Esophagus (tissue), 2 donors: ENCODE measurements at regions not wholly inside any gene's neighbourhood (a gene's known extent, or its start where the extent isn't known, plus 50 kb on each side); places are given as distances from the start of the nearest gene placed in this dataset.

Experiments used
- H3K27ac ChIP-seq, 2 donors: one replicate each; pipeline ENCODE4 v1.5.1; 2013; ENCODE audit warnings: low read depth in 2 of 2, mild to moderate bottlenecking in 2 of 2, inconsistent platforms in 1 of 2, low read length in 1 of 2, moderate library complexity in 1 of 2
- H3K27me3 ChIP-seq, 2 donors: one replicate each; pipeline ENCODE4 v1.6.1; 2013; ENCODE audit warnings: low read length in 2 of 2, control low read depth in 1 of 2, mild to moderate bottlenecking in 1 of 2; ENCODE audit not compliant: insufficient read depth in 2 of 2, control insufficient read depth in 1 of 2
- H3K36me3 ChIP-seq, 2 donors: one replicate each; pipeline ENCODE4 v1.6.1; 2013; ENCODE audit warnings: low read length in 1 of 2; ENCODE audit not compliant: control insufficient read depth in 2 of 2, insufficient read depth in 2 of 2
- H3K4me1 ChIP-seq, 2 donors: one replicate each; pipeline ENCODE4 v1.6.1; 2013; ENCODE audit warnings: low read length in 1 of 2; ENCODE audit not compliant: control insufficient read depth in 2 of 2, insufficient read depth in 2 of 2
- H3K4me3 ChIP-seq, 2 donors: one replicate each; pipeline ENCODE4 v1.5.1; 2013; ENCODE audit warnings: low read length in 2 of 2, mild to moderate bottlenecking in 2 of 2, low read depth in 1 of 2, moderate library complexity in 1 of 2
- H3K9me3 ChIP-seq, 2 donors: one replicate each; pipeline ENCODE4 v1.6.1; 2013; ENCODE audit warnings: mild to moderate bottlenecking in 2 of 2, low read depth in 1 of 2, low read length in 1 of 2, moderate library complexity in 1 of 2; ENCODE audit not compliant: control insufficient read depth in 2 of 2, insufficient read depth in 1 of 2
- WGBS, 2 donors: extraction: QIAGEN DNeasy Blood & Tissue Kit; methylation state at CpG; one replicate each; pipeline ENCODE4 v1.1.7; 2013; 5-methylcytosine and 5-hydroxymethylcytosine counted together
- donor health status: healthy with polysubstance abuse.
- donor health status: Bipolar disorder and iron deficiency.

DNA sequence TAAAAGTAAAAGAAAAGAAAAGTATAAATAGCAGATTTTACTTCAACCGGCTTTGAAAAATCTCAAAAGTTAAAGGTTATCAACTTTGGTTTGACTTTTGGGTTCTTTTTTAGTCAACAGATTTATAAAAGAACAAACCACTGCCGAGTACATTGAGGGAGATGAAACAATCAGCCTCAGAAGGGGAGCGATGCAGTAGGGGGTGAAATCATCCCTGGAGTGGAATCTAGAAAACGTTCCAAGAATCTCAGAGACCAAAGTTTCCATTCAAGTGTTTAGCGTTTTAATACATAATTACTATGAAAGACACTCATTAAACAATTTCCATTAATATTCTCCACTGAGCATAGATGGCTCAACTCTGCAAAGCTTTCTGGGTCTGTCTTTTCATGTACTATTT, 745.5 kb downstream of the NR2F2 start:
- 45 to 47% methylated on average over 5 of the region's 5 CpGs for WGBS, 2 donors
- Histone ChIP-seq H3K9me3 (no peaks in the 10 kb centered on the region), H3K27me3 (no peaks in the 10 kb centered on the region)

DNA sequence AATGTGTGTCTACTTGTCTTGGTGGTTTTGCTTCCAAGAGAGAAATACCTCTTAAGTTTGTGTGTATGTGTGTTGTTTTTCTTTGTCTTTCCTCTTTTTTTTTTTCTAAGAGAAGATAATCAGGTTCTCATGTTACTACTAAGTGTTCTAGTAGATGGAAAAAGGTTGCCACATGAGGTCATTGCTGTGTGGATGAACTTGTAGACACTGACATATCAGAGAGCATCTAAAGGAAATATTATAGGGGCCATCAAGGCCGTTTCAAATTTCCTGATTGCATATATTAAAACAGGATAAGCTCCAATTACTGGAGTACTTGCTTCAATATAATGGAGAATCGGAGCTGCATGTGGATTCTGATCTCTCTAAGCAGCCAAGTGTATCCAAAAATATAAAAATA, 747.5 kb downstream of the NR2F2 start:
- Histone ChIP-seq H3K4me3 (no peak overlapping the region), H3K27ac (no peak overlapping the region), H3K9me3 (peaks cover 0 to 3% of the 10 kb centered on the region in 2 donors), H3K4me1 (no peaks in the 10 kb centered on the region), H3K27me3 (no peaks in the 10 kb centered on the region), H3K36me3 (no peaks in the 10 kb centered on the region)
- WGBS, 2 donors, result 46 to 53% methylated on average over 2 of the region's 2 CpGs

More for the DNA sequence above, 745.5 kb downstream of the NR2F2 start:
- no peaks in the 10 kb centered on the region for H3K36me3 ChIP-seq
- no peak overlapping the region for H3K27ac ChIP-seq
- no peak overlapping the region for H3K4me3 ChIP-seq
- no peaks in the 10 kb centered on the region for H3K4me1 ChIP-seq

DNA sequence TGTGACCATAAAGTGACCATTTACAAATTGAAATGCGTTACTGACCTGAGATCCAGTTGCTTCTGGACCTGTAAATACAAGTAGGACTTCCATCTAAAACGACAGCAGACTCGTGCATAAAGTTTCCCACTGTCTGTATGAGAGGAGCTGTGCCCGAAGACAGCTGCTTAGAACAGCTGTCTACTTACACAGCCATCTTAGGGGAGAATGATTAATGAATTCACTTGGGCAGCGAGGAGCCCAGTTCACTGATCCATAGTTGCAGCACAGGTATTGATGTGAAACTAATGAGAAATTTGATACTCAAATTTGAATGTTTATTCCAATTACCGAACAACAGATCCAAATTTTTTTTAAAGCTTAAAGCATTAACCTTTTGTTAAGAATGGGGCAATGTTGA, 748.1 kb downstream of the NR2F2 start:
- Histone ChIP-seq H3K4me1 (no peaks in the 10 kb centered on the region), H3K27ac (no peak overlapping the region), H3K27me3 (no peaks in the 10 kb centered on the region), H3K9me3 (peaks cover 0 to 3% of the 10 kb centered on the region in 2 donors), H3K36me3 (no peaks in the 10 kb centered on the region), H3K4me3 (no peak overlapping the region)
- WGBS, 2 donors, result 49 to 66% methylated on average over 6 of the region's 6 CpGs

DNA sequence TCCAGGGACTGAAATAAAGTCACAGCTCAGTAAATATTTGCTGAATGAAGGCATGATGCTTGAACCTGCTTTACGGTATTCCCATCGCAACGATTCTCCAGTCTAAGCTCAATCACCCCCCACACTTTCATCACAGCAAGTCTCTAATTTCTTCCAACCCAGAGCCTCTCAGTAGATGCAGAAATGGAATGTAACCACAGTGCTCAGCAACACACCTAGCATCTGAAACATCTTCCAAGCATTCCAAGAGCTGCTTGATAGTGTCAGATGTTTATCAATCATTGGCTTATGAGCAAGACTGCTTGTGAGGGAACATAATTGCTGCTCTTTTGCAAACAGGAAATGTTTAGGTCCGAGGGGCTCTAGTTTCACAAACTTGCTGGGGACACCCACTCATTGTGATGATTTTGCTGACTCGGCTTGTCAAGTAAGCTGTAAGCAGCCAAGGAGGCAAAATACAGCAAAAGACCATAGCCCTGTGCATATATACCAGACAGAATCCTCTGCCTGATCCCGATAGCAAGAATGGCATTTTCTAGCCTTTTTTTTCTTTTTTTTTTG, 751.2 kb downstream of the NR2F2 start:
- no peaks in the 10 kb centered on the region for H3K36me3 ChIP-seq
- H3K9me3 ChIP-seq, result peaks cover 0 to 3% of the 10 kb centered on the region in 2 donors
- no peak overlapping the region for H3K27ac ChIP-seq
- no peaks in the 10 kb centered on the region for H3K4me1 ChIP-seq
- no peak overlapping the region for H3K4me3 ChIP-seq
- no peaks in the 10 kb centered on the region for H3K27me3 ChIP-seq
- 78 to 80% methylated on average over 6 of the region's 6 CpGs for WGBS, 2 donors

DNA sequence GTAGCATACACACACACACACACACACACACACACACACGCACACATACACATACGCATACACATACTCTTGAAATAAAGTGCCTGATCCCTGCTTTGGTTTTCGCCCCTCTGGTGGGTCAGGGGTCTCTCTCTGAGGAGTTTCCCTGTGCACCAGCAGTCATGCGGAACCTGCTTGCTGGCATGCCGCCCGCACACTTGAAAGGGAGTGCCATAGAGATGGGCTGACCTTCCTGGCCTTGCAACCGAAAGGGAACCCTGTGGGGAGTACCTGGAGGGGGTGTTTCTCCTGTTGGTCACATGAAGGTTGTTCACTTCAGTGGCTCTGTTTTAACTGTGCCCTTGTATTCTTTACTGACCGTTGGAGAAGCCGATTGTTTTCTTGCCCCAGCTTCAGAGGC, 752.3 kb downstream of the NR2F2 start:
- no peaks in the 10 kb centered on the region for H3K4me1 ChIP-seq
- WGBS, 2 donors, result 73 to 76% methylated on average over 9 of the region's 9 CpGs
- H3K36me3 ChIP-seq, result no peaks in the 10 kb centered on the region
- peaks cover 0 to 3% of the 10 kb centered on the region in 2 donors for H3K9me3 ChIP-seq
- H3K27me3 ChIP-seq, result no peaks in the 10 kb centered on the region
- no peak overlapping the region for H3K4me3 ChIP-seq
- no peak overlapping the region for H3K27ac ChIP-seq

DNA sequence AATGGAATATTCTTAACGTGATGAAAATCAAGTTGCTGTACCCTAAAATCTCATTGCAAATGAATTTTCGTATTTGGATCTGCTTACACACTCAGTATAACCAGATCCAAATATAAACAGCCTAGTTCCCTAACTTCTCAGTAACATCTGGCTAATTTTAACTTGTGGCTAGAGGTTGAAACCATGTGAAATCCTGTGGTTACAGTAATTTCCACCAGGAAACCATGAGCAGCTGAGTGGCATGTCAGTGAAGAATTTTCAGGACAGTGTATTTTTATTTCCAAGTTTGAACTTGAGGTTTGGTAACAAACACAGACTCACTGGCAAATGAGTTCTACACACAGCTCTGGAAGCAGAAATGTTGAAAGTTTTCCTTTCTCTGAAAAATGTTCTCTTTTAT, 754.1 kb downstream of the NR2F2 start:
- no peaks in the 10 kb centered on the region for H3K27me3 ChIP-seq
- H3K36me3 ChIP-seq, result no peaks in the 10 kb centered on the region
- H3K4me1 ChIP-seq, result no peaks in the 10 kb centered on the region
- no peak overlapping the region for H3K27ac ChIP-seq
- 54 to 65% methylated on average over 2 of the region's 2 CpGs for WGBS, 2 donors
- H3K9me3 ChIP-seq, result peaks cover 0 to 3% of the 10 kb centered on the region in 2 donors
- no peak overlapping the region for H3K4me3 ChIP-seq

DNA sequence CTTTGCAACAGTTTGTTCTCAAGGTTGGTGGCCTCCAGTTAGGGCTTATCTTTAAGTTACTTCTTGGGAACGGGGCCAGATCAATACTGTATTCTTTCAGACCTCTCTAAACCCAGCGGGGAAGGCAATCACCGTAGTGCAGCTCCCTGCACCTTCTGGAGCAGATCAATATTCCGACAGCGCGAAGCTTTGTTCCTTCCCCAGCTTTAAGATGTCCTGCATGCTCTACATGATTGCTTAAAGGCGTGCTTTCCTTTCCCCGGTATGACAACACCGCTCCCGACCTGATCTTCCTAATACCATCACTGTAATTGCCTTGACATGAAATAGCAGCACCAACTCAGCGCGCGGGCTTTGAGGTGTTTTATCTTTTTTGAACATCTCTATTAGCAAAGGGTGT, 755.2 kb downstream of the NR2F2 start:
- Histone ChIP-seq H3K4me3 (no peak overlapping the region), H3K36me3 (no peaks in the 10 kb centered on the region), H3K27me3 (no peaks in the 10 kb centered on the region), H3K4me1 (no peaks in the 10 kb centered on the region), H3K9me3 (peaks cover 0 to 3% of the 10 kb centered on the region in 2 donors), H3K27ac (no peak overlapping the region)
- 59 to 62% methylated on average over 13 of the region's 13 CpGs for WGBS, 2 donors

DNA sequence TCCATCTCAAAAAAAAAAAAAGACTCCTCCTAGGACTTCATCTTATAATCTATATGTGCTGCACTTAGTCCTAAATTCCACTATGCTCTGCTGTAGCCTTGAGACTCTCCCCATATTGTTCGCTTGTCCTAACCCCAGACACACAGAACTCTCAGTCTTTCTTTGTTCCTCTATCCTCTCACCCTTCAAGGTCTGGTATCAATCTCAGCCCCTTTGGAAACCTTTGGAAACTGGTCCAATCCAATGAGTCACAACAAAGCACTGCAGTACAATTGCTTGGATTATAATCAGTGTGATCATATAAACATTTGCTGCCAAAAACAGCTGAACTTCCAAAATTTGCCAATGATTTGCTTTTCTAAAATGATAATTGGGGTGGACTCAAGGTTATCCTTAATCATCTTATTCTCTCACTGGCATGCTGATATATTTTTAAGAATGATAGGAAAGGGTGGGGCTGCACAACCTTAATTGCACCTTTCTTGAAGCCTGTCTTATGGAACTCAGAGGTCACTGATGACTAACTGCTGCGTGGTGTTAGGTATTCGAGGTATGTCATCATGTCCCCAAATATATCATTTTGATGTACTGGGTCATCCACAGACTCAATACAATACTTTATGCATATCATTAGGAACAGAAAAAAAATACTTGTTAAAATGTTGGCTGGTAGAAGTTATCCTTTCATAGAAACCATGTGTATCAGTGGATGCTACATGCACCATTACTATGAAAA, 756.7 kb downstream of the NR2F2 start:
- no peak overlapping the region for H3K4me3 ChIP-seq
- H3K4me1 ChIP-seq, result no peaks in the 10 kb centered on the region
- H3K9me3 ChIP-seq, result peaks cover 0 to 3% of the 10 kb centered on the region in 2 donors
- H3K36me3 ChIP-seq, result no peaks in the 10 kb centered on the region
- 59 to 66% methylated on average over 3 of the region's 3 CpGs for WGBS, 2 donors
- H3K27me3 ChIP-seq, result no peaks in the 10 kb centered on the region
- H3K27ac ChIP-seq, result no peak overlapping the region

DNA sequence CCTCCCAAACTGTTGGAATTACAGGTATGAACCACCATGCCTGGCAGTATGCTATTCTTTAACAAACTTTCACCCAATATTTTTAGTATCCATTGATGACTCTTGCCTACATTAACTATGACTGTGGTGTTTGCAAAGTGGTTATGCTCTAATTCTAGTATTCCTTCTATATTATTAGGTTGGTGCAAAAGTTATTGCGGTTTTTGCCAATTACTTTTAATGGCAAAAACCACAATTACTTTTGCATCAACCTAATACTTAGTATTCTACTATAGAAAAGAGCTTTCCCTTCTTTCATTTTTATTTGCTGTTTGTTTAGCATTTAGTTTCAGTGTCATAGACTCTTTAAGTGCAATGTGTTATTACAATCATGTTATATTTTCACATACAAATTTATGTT, 760.6 kb downstream of the NR2F2 start:
- Histone ChIP-seq H3K27me3 (no peaks in the 10 kb centered on the region), H3K27ac (no peak overlapping the region), H3K4me3 (no peak overlapping the region), H3K4me1 (no peaks in the 10 kb centered on the region), H3K36me3 (no peaks in the 10 kb centered on the region), H3K9me3 (no peaks in the 10 kb centered on the region)
- WGBS, 2 donors, result 70 to 88% methylated on average over 1 of the region's 1 CpG

DNA sequence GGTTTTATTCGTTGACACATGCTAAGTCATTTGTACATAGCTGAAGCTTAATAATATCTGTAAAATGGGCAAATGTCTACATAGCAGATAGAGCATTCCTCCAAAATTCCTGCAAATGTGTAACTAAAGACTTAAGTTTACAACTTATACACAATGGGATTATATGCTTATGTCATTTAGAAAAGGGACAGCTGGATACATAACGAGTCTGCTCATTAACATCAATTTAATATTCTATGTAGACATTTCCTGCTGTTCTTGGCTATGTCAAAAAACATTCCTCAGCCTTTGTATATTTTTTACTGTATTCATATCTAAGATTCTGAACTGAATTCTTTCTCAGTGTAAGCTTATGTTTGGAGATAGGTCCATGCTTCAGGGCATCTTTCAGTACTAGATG, 762.2 kb downstream of the NR2F2 start:
- H3K4me1 ChIP-seq, result no peaks in the 10 kb centered on the region

More for the DNA sequence above, 762.2 kb downstream of the NR2F2 start:
- H3K4me3 ChIP-seq, result no peak overlapping the region
- H3K9me3 ChIP-seq, result no peaks in the 10 kb centered on the region
- H3K27me3 ChIP-seq, result no peaks in the 10 kb centered on the region
- H3K36me3 ChIP-seq, result no peaks in the 10 kb centered on the region
- WGBS, 2 donors, result 59 to 65% methylated on average over 2 of the region's 2 CpGs
- no peak overlapping the region for H3K27ac ChIP-seq
